Type B pancreatic cell (in vitro differentiated cells): ENCODE measurements at regions not wholly inside any gene's neighbourhood (a gene's known extent, or its start where the extent isn't known, plus 50 kb on each side); places are given as distances from the start of the nearest gene placed in this dataset.

ENCODE experiments used
- DNase-seq: peaks from one replicate; pipeline ENCODE4 v3.0.0; 2021; ENCODE audit warnings: mixed read lengths; ENCODE audit not compliant: unreplicated experiment; ENCODE audit errors: extremely low spot score
- H3K27ac Mint-ChIP-seq: 2 replicates; pipeline ENCODE4 v1.8.0; 2021; ENCODE audit warnings: mild to moderate bottlenecking, mixed read lengths
- H3K27me3 Mint-ChIP-seq: 2 replicates; pipeline ENCODE4 v1.8.0; 2021; ENCODE audit warnings: mixed read lengths
- H3K36me3 Mint-ChIP-seq: 2 replicates; pipeline ENCODE4 v1.8.0; 2021; ENCODE audit warnings: mixed read lengths
- H3K4me1 Mint-ChIP-seq: one replicate; pipeline ENCODE4 v1.8.0; 2021; ENCODE audit warnings: mixed read lengths; ENCODE audit not compliant: unreplicated experiment
- H3K4me3 Mint-ChIP-seq: 2 replicates; pipeline ENCODE4 v1.8.0; 2021; ENCODE audit warnings: mild to moderate bottlenecking, mixed read lengths
- H3K9me3 Mint-ChIP-seq: 2 replicates; pipeline ENCODE4 v1.8.0; 2021; ENCODE audit warnings: mixed read lengths
- CTCF ChIP-seq: fragments of 200-600 bp; sonication (generic); conservative IDR thresholded peaks from 2 replicates; pipeline ENCODE4 v1.5.0; 2021; ENCODE audit warnings: antibody characterized with exemption, mild to moderate bottlenecking

DNA sequence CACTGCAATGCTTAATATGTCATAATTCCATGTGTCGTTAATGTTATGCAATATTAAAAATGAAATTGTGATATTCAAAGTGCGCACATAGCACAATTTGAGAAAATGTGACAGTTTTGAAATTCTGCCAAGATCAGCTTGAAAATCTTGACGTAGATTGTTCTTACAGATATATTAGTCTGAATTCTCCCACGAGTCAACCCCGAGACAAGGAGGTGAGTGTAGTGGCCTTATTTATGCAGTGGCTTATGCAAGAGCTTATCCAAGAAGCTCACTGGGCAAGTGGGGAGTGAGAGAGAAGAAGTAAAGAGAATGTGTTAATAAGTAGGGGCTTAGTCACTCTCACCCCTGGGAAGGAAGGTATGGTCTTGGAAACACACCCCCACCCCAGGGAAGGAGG lies 286.1 kb upstream of the STS start:
- no peaks in the 10 kb centered on the region for H3K36me3 Mint-ChIP-seq
- H3K27ac Mint-ChIP-seq, result no peak overlapping the region
- H3K9me3 Mint-ChIP-seq, result peaks cover 20% of the 10 kb centered on the region
- DNase-seq, result no peak
- H3K27me3 Mint-ChIP-seq, result no peaks in the 10 kb centered on the region
- H3K4me3 Mint-ChIP-seq, result no peak overlapping the region
- no peak for TF ChIP-seq CTCF
- H3K4me1 Mint-ChIP-seq, result no peaks in the 10 kb centered on the region

- Mint-ChIP-seq H3K4me1 (no peaks in the 10 kb centered on the region), H3K27ac (no peak overlapping the region), H3K9me3 (peaks cover 26% of the 10 kb centered on the region), H3K4me3 (no peak overlapping the region), H3K36me3 (no peaks in the 10 kb centered on the region), H3K27me3 (no peaks in the 10 kb centered on the region)
- no peak for TF ChIP-seq CTCF
- no peak for DNase-seq
Measured at GRCh38 chrX:6857749-6858148, 289.8 kb upstream of the STS start.

GRCh38 chrX:6856471-6856870 lies 291.0 kb upstream of the STS start:
- no peak for TF ChIP-seq CTCF
- H3K4me3 Mint-ChIP-seq, result no peak overlapping the region
- no peaks in the 10 kb centered on the region for H3K36me3 Mint-ChIP-seq
- peaks cover 26% of the 10 kb centered on the region for H3K9me3 Mint-ChIP-seq
- no peak for DNase-seq
- H3K4me1 Mint-ChIP-seq, result no peaks in the 10 kb centered on the region
- no peaks in the 10 kb centered on the region for H3K27me3 Mint-ChIP-seq
- H3K27ac Mint-ChIP-seq, result no peak overlapping the region

GRCh38 chrX:6852869-6853268 lies 294.6 kb upstream of the STS start:
- Mint-ChIP-seq H3K4me3 (no peak overlapping the region), H3K27me3 (no peaks in the 10 kb centered on the region), H3K4me1 (no peaks in the 10 kb centered on the region), H3K27ac (no peak overlapping the region), H3K9me3 (peaks cover 14% of the 10 kb centered on the region), H3K36me3 (no peaks in the 10 kb centered on the region)
- no peak for TF ChIP-seq CTCF
- no peak for DNase-seq

DNA sequence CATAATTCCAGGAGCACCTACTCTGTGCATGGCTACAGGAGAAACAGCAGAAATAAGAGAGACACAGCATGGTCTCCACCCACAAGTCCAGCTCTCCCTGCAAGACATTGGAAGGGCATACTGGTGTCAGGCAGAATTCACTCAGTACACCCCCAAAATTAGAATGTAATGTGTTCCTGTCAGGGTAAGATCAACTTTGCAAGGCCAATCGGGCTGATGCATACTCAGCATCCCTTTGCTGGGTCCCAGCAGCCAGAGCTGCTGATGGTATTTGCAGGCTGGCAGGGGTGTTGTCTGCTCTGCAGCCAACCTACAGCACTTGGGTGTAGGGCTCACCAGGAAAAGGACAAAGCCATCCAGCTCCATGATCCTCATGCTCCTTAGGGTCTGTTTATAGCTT lies 295.4 kb upstream of the STS start:
- Mint-ChIP-seq H3K4me3 (no peak overlapping the region), H3K36me3 (no peaks in the 10 kb centered on the region), H3K9me3 (peaks cover 14% of the 10 kb centered on the region), H3K27ac (no peak overlapping the region), H3K27me3 (no peaks in the 10 kb centered on the region), H3K4me1 (no peaks in the 10 kb centered on the region)
- DNase-seq, result no peak
- TF ChIP-seq CTCF, result no peak

DNA sequence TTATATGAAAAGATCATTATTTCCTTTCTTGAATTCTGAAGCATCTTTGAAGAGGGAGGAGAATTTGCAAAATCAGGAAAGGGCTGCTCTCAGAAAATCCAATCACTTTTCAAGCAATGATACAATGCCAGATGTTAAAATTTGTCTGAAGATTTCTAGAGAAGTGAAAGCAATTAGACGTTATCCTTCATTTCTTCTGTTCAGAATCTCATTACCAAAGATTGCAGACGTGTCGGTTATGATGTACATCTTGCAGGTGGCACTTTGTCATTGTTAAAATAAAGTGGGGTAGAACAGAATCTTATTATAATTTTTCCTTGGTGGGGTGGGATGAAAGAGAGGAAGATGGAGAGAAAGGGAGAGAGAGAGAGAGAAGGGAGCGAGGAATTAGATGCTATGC lies 296.4 kb upstream of the STS start:
- Mint-ChIP-seq H3K9me3 (peaks cover 14% of the 10 kb centered on the region), H3K36me3 (no peaks in the 10 kb centered on the region), H3K27ac (no peak overlapping the region), H3K4me1 (no peaks in the 10 kb centered on the region), H3K4me3 (no peak overlapping the region), H3K27me3 (no peaks in the 10 kb centered on the region)
- TF ChIP-seq CTCF, result no peak
- no peak for DNase-seq
